ENCODE measurements at regions not wholly inside any gene's neighbourhood (a gene's known extent, or its start where the extent isn't known, plus 50 kb on each side); places are given as distances from the start of the nearest gene placed in this dataset.
"Not testable (repeated sequence)": the region's sequence is repeated elsewhere in the genome, so short reads cannot be mapped to it uniquely, and the experiment has no call there.

GRCh38 chr5:70307064-70307463 lies 108.1 kb upstream of the GTF2H2C_2 start:
- H3K36me3 Mint-ChIP-seq, H3K4me1 Mint-ChIP-seq, H3K27ac Mint-ChIP-seq, CTCF ChIA-PET, H3K9me3 Mint-ChIP-seq, H3K27me3 Mint-ChIP-seq, H3K4me3 Mint-ChIP-seq: not testable (repeated sequence)
- peak; percentile 38 for DNase-seq

Measured in activated naive CD4-positive, alpha-beta T cell treated with anti-CD3 and anti-CD28 coated beads, Interleukin-2, amount 10 ng/mL, durations not matched to agents 7 days and 5 days (primary cell).